SU-DHL-6 (cell line): ENCODE measurements at regions not wholly inside any gene's neighbourhood (a gene's known extent, or its start where the extent isn't known, plus 50 kb on each side); places are given as distances from the start of the nearest gene placed in this dataset.
"Not testable (repeated sequence)": the region's sequence is repeated elsewhere in the genome, so short reads cannot be mapped to it uniquely, and the experiment has no call there.

Experiments used
- EZH2phosphoT487 ChIP-seq: fragments of 200-600 bp; sonication (generic), shearing (Covaris generic); conservative IDR thresholded peaks from 2 replicates; pipeline ENCODE4 v1.6.1; 2018; ENCODE audit warnings: mild to moderate bottlenecking, antibody characterized with exemption, low read length, moderate library complexity, mixed read lengths
- TF ChIP-seq, protein P1 (sequence below): fragments of 200-600 bp; sonication (generic); IDR thresholded peaks from one replicate; pipeline ENCODE4 v1.5.1; 2017; ENCODE audit warnings: antibody characterized with exemption, mild to moderate bottlenecking, low read length, moderate library complexity; ENCODE audit not compliant: insufficient read depth, poor library complexity, severe bottlenecking

DNA sequence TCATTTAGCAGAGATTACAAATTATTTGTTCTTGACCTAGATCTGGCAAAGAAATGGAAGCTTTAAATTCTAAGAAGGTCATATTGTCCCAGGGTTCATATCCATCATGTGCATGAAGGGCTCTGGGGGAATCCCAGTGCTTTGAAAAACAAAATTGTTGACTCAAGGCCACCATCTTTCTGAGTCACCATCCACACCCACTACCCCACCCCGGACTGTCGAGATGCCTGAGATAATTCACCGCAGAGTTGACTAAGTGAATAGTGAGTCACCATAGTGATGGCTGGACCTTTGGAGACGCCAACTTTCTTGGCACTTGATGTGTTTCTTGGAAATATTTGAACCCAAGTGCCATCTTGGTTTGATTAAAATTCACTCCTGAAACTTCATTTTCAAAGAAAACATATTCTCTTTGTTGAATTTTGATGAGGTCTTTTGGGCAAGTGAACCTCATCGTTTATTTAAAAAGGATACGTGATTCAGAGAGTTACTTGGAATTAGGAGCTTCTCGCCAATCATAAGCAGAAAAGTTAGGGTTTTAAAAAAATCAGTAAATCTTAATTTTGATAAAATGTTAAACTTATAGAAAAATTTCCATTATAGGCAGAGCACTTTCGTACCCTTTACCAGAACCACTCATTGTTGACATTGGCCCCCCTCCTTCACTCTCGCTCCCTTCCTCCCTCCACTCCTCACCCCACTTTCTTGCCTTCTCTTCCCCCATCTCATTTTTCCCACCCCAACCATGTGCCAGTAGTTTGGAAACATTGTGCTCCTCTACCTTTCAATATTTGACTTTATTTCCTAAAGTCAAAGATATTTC lies 53.0 kb upstream of the LYZL2 start:
- TF ChIP-seq, protein P1, sequence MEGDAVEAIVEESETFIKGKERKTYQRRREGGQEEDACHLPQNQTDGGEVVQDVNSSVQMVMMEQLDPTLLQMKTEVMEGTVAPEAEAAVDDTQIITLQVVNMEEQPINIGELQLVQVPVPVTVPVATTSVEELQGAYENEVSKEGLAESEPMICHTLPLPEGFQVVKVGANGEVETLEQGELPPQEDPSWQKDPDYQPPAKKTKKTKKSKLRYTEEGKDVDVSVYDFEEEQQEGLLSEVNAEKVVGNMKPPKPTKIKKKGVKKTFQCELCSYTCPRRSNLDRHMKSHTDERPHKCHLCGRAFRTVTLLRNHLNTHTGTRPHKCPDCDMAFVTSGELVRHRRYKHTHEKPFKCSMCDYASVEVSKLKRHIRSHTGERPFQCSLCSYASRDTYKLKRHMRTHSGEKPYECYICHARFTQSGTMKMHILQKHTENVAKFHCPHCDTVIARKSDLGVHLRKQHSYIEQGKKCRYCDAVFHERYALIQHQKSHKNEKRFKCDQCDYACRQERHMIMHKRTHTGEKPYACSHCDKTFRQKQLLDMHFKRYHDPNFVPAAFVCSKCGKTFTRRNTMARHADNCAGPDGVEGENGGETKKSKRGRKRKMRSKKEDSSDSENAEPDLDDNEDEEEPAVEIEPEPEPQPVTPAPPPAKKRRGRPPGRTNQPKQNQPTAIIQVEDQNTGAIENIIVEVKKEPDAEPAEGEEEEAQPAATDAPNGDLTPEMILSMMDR: not testable (repeated sequence)
- not testable (repeated sequence) for TF ChIP-seq EZH2phosphoT487
